HEK293T (cell line): ENCODE measurements at regions not wholly inside any gene's neighbourhood (a gene's known extent, or its start where the extent isn't known, plus 50 kb on each side); places are given as distances from the start of the nearest gene placed in this dataset.

Source experiments
- CTCF ChIA-PET: fragments of 350-600 bp; formaldehyde crosslinking; extraction: SDS; loops from one replicate; lab custom pipeline; 2021; ENCODE audit warnings: antibody characterized with exemption, inconsistent platforms; lab: Yijun Ruan, JAX
- POLR2A ChIA-PET: fragments of 350-600 bp; formaldehyde crosslinking; extraction: SDS; loops from one replicate; lab custom pipeline; 2020; ENCODE audit warnings: antibody characterized with exemption, inconsistent platforms; lab: Yijun Ruan, JAX
- DNase-seq: peaks from one replicate; pipeline ENCODE4 v3.0.0; 2012; ENCODE audit warnings: mixed read lengths; ENCODE audit errors: extremely low spot score
- ARNT ChIP-seq: fragments of 450-650 bp; IDR thresholded peaks from 2 replicates; pipeline ENCODE4 v1.6.1; 2017; ENCODE audit warnings: mild to moderate bottlenecking
- BHLHE40 ChIP-seq: fragments of 450-650 bp; IDR thresholded peaks from 2 replicates; pipeline ENCODE4 v1.6.1; 2016; ENCODE audit warnings: mild to moderate bottlenecking, moderate library complexity, borderline replicate concordance
- CTBP1 ChIP-seq: fragments of 450-650 bp; IDR thresholded peaks from 2 replicates; pipeline ENCODE4 v1.6.1; 2016; ENCODE audit warnings: borderline replicate concordance
- ELF4 ChIP-seq: fragments of 450-650 bp; IDR thresholded peaks from 2 replicates; pipeline ENCODE4 v1.6.1; 2017; ENCODE audit warnings: antibody characterized with exemption
- FOXA1 ChIP-seq: fragments of 450-650 bp; IDR thresholded peaks from 2 replicates; pipeline ENCODE4 v1.6.1; 2016; ENCODE audit warnings: mild to moderate bottlenecking
- FOXK2 ChIP-seq: fragments of 450-650 bp; IDR thresholded peaks from 2 replicates; pipeline ENCODE4 v1.6.1; 2016; ENCODE audit warnings: mild to moderate bottlenecking
- FOXM1 ChIP-seq: fragments of 450-650 bp; IDR thresholded peaks from 2 replicates; pipeline ENCODE4 v1.6.1; 2017; ENCODE audit warnings: mild to moderate bottlenecking, borderline replicate concordance
- HDGF ChIP-seq: fragments of 450-650 bp; IDR thresholded peaks from 2 replicates; pipeline ENCODE4 v1.6.1; 2017; ENCODE audit warnings: antibody characterized with exemption, borderline replicate concordance
- L3MBTL2 ChIP-seq: fragments of 450-650 bp; conservative IDR thresholded peaks from 2 replicates; pipeline ENCODE4 v1.6.1; 2016; ENCODE audit warnings: mild to moderate bottlenecking
- LEF1 ChIP-seq: fragments of 450-650 bp; IDR thresholded peaks from 2 replicates; pipeline ENCODE4 v1.6.1; 2017; ENCODE audit warnings: mild to moderate bottlenecking, borderline replicate concordance
- NFRKB ChIP-seq: fragments of 450-650 bp; IDR thresholded peaks from 2 replicates; pipeline ENCODE4 v1.6.1; 2016; ENCODE audit warnings: mild to moderate bottlenecking, moderate library complexity
- PKNOX1 ChIP-seq: fragments of 450-650 bp; IDR thresholded peaks from 2 replicates; pipeline ENCODE4 v1.6.1; 2016
- SP1 ChIP-seq: fragments of 450-650 bp; IDR thresholded peaks from 2 replicates; pipeline ENCODE4 v1.6.1; 2017
- SUZ12 ChIP-seq: fragments of 450-650 bp; IDR thresholded peaks from 2 replicates; pipeline ENCODE4 v1.6.1; 2016; ENCODE audit warnings: mild to moderate bottlenecking
- TARDBP ChIP-seq: fragments of 450-650 bp; IDR thresholded peaks from 2 replicates; pipeline ENCODE4 v1.6.1; 2016
- ZNF384 ChIP-seq: fragments of 450-650 bp; IDR thresholded peaks from 2 replicates; pipeline ENCODE4 v1.6.1; 2016

- ChIA-PET POLR2A (no interaction called here), CTCF (no interaction called here)
- DNase-seq, result no peak
- no peak for TF ChIP-seq TARDBP
These were observed 253.2 kb downstream of the SEC14L1 start for GRCh38 chr17:77393867-77394539.

- ChIA-PET POLR2A (no interaction called here), CTCF (interaction anchor here (0.6 kb wide), 1 partner anchor 56 kb away, joined by 4 read pairs; no protein-coding TSS in a partner anchor)
- no peak for DNase-seq
- TF ChIP-seq TARDBP, result no peak
- TF ChIP-seq FOXM1, result no peak
- TF ChIP-seq ARNT, result no peak
- TF ChIP-seq SP1, result no peak
These were observed 253.9 kb downstream of the SEC14L1 start for GRCh38 chr17:77394540-77395295.

GRCh38 chr17:77395501-77396048 lies 254.8 kb downstream of the SEC14L1 start:
- CTCF ChIA-PET, result interaction anchor here (0.6 kb wide), 1 partner anchor 57 kb away, joined by 4 read pairs; no protein-coding TSS in a partner anchor

GRCh38 chr17:77396610-77397009 lies 255.8 kb downstream of the SEC14L1 start:
- POLR2A ChIA-PET, result no interaction called here
- DNase-seq, result no peak
- CTCF ChIA-PET, result no interaction called here
- no peak for TF ChIP-seq CTBP1
- no peak for TF ChIP-seq SP1
- no peak for TF ChIP-seq FOXK2
- no peak for TF ChIP-seq BHLHE40
- no peak for TF ChIP-seq FOXM1
- no peak for TF ChIP-seq HDGF
- TF ChIP-seq FOXA1, result no peak
- no peak for TF ChIP-seq ZNF384

More at GRCh38 chr17:77395501-77396048, 254.8 kb downstream of the SEC14L1 start:
- POLR2A ChIA-PET, result no interaction called here
- no peak for DNase-seq
- TF ChIP-seq LEF1 (no peak), CTBP1 (no peak), ELF4 (no peak), PKNOX1 (no peak), NFRKB (no peak), FOXA1 (no peak), L3MBTL2 (no peak), TARDBP (no peak), SUZ12 (no peak), FOXK2 (no peak), ARNT (no peak), HDGF (no peak), SP1 (no peak), BHLHE40 (no peak), FOXM1 (no peak), ZNF384 (no peak)

- DNase-seq, result no peak
- ChIA-PET POLR2A (no interaction called here), CTCF (interaction anchor here (0.8 kb wide), 1 partner anchor 24 kb away, joined by 3 read pairs; no protein-coding TSS in a partner anchor)
- TF ChIP-seq TARDBP (no peak), NFRKB (no peak), FOXK2 (no peak), HDGF (no peak), ARNT (no peak), FOXM1 (no peak), L3MBTL2 (no peak), CTBP1 (no peak), SUZ12 (no peak), ZNF384 (no peak), LEF1 (no peak), ELF4 (no peak), PKNOX1 (no peak), SP1 (no peak), FOXA1 (no peak), BHLHE40 (no peak)
These were observed 257.5 kb downstream of the SEC14L1 start for GRCh38 chr17:77398274-77398673.

GRCh38 chr17:77399319-77399957 lies 258.7 kb downstream of the SEC14L1 start:
- TF ChIP-seq SUZ12 (no peak), PKNOX1 (no peak), CTBP1 (no peak), BHLHE40 (no peak), SP1 (no peak), ZNF384 (no peak), FOXM1 (no peak), FOXK2 (no peak), LEF1 (no peak), L3MBTL2 (no peak), ARNT (no peak), FOXA1 (no peak), NFRKB (no peak)
- CTCF ChIA-PET, result interaction anchor here (0.8 to 2.0 kb wide), 3 partner anchors 11 to 25 kb away, joined by 3 to 8 read pairs (median 5); no protein-coding TSS in a partner anchor

More at GRCh38 chr17:77399319-77399957, 258.7 kb downstream of the SEC14L1 start:
- POLR2A ChIA-PET, result no interaction called here
- DNase-seq, result no peak
